HG03378 (cell line): ENCODE measurements at regions not wholly inside any gene's neighbourhood (a gene's known extent, or its start where the extent isn't known, plus 50 kb on each side); places are given as distances from the start of the nearest gene placed in this dataset.
"Not testable (repeated sequence)": the region's sequence is repeated elsewhere in the genome, so short reads cannot be mapped to it uniquely, and the experiment has no call there.

Experiments
- ATAC-seq: cut with Tn5 transposase; IDR thresholded peaks from one replicate; pipeline ENCODE4 v1.9.1; 2021; ENCODE audit warnings: mild to moderate bottlenecking, moderate library complexity; ENCODE audit not compliant: unreplicated experiment

DNA sequence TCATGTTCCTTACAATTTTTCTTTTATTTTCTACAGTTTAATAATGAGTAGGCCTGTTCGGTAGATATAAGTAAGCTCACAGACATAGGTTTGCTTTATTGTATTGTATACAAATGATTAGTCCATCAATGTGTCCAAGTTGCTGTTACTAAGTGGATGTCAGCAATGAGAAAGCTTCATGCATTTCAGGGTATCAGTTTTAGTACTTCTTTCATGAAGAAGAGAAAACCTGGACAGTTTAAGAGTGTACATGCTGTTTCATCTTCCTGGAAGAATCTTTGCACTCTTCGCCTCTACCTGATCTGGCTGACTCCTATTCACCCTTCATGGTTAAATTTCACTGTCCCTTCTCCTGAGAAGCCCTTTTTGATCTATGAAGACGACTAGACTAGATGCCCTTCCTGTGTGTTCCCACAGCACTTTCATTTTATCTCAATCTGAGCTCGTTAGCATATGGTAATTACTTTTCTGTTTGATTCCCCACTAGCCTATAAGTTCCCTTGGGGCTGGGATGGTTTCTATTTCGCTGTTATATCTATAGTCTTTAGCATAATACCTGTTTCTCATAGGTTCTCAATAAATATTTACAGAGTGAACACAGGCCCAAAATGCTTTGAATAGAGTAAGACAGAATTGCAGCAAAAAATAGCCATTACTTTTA lies 70.7 kb downstream of the CETN3 start:
- peak; percentile 98 for ATAC-seq

DNA sequence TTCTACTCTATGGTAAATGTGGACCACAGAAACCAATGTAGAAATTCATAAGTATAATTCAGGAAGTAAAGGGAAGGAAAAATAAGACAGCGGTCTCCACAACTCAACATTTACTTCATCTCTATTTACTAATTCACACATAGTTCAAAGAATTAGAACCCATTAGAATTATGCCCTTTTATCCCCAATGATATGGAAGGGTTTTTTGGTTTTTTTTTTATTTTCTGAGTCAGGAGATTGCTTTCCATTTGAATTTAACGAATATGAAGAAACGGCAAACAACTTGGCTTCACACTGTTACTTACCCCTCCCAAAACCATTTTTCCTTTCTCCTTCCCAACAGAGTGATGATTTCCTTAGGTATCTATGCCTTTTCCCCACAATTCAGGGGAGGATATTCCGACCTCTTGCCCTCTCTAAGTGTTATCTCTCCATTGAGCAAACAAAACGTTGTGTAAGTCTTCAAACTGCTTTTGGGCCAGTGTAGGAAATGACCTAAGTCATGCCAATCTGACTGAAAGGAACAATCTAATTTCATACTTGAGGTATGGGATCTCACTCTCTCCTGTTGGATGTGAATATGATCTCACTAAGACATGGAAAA lies 72.0 kb downstream of the CETN3 start:
- ATAC-seq = no peak

DNA sequence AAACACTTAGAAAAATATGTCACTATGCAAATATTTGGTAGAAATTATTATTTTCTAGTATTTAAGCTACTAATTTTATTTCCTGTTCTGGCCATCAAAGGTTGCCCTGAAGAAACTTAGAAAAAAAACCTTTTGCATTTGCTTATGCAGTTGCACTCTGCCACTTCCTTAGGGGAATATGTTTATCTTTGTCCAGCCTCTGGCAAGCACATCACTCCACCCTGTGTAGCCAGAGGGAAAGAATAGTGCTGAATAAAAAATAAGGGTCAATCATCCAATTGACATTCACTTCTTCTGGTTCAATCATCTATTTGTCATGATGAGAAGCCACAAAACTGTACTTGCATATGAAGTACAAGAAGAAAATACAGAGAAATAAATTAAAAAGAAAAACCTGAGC lies 72.8 kb downstream of the CETN3 start:
- no peak for ATAC-seq

DNA sequence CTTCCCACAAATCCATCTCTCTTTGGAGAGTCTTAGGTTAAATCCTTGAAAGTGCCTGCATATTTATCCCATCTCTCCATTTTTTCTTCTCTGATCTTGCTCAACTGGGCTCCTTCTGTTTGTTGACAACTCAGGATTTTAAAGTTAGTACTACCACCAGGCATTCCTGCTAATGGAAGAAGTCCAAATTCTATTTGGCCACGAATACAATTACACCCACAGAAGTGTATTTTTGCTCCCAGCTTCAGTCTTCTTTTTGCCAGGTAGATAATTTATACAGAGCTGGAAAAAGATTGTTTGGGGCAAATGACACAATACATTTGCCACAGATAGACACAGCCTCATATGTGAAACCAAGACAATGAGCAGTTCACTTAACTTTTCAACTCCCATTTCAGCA lies 74.8 kb downstream of the CETN3 start:
- ATAC-seq = no peak

DNA sequence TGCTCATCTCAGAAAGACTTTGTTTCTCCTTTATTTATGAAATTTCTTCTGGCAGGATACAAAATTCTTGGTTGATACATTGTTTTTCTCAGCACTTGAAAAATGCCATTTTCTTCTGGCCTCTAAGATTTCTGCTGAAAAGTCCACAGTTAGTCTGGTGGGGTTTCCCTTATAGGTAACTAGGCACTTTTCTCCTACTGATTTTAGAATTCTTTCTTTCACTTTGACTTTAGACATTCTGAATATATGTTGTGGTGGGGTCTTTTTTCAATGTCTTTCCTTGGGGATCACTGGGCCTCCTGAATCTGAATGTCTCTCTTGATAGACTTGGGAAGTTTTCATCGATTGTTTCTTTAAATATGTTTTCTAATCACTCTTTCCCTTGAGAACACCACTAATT lies 79.6 kb downstream of the CETN3 start:
- no peak for ATAC-seq

DNA sequence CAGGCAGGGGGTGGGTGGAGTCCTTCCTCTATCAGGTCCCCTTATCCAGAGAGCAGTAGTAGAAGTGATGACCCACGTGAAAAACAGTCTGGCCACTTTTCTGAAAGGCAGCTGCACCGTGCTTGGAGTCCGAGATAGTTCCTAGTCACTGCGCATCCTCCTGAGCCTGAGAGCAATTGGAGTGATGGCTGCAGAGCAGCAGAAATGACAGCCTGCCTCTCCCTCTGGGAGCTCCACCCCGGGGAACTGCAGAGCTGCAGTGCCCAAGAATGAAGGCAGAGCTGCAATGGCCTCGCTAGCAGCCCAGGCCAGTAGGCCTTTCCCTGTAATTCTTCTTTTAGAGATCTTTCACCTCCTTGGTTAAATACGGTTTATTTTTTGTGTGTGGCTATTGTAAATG lies 82.6 kb downstream of the CETN3 start:
- ATAC-seq = no peak

DNA sequence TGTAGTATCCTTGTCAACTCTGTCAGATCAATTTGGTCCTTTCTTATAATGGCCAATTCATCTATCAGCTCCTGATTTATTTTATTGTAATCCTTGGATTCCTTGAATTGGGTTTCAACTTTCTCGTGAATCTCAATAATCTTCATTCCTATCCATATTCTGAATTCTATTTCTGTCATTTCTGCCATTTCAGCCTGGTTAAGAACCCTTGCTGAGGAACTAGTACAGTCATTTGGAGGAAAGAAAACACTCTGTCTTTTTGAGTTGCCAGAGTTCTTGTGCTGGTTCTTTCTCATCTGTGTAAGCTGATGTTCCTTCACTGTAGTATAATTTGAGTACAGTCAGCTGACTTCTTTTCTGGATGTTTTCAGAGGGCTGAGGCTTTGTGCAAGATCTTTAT lies 84.5 kb downstream of the CETN3 start:
- no peak for ATAC-seq

DNA sequence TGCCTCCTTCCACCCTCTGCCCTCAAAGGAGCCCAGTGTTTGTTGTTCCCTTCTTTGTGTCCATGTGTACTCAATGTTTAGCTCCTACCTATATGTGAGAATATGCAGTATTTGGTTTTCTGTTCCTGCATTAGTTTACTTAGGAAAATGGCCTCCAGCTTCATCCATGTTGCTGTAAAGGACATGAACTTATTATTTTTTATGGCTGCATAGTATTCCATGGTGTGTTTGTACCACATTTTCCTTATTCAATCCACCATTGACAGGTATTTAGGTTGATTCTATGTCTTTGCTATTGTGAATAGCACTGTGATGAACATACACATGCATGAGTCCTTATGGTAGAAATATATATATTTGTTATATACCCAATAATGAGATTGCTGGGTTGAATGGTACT lies 89.2 kb downstream of the CETN3 start:
- not testable (repeated sequence) for ATAC-seq

DNA sequence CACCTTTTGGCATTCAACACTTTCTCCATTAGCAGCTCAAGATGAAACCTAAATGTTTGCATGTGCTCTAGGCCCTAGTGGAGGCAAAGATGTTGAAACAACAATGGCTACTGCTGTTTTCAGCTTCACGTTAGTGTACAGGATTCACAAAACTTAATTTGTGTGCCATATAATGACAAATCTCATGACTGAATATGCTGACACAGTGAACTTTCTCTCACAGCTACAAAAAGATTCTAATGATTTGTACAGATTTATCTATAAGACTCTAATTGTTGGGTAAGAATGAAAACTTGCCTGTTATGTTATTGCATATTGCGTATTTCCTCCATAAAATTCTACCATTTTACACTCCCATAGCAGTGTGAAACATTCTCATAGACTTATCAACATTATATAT lies 97.5 kb downstream of the CETN3 start:
- no peak for ATAC-seq

DNA sequence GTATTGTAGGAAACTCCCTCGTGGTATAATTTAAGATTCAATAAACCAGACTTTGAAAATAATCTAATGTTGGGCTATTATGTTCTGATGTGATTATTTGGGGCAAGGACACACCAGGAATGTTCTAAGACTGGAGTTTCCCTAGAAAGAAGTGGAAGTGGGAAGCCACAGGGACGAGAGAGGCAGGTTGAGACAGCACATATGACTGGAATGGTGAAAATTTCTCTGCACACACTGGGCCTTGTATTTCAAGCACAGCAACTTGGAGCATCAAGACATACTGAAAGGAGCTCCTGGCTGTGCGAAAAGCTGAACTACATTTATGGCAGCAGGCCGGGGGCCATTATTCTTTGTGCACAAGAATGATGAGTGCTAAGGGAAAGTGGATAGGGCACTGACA lies 98.2 kb downstream of the CETN3 start:
- no peak for ATAC-seq

DNA sequence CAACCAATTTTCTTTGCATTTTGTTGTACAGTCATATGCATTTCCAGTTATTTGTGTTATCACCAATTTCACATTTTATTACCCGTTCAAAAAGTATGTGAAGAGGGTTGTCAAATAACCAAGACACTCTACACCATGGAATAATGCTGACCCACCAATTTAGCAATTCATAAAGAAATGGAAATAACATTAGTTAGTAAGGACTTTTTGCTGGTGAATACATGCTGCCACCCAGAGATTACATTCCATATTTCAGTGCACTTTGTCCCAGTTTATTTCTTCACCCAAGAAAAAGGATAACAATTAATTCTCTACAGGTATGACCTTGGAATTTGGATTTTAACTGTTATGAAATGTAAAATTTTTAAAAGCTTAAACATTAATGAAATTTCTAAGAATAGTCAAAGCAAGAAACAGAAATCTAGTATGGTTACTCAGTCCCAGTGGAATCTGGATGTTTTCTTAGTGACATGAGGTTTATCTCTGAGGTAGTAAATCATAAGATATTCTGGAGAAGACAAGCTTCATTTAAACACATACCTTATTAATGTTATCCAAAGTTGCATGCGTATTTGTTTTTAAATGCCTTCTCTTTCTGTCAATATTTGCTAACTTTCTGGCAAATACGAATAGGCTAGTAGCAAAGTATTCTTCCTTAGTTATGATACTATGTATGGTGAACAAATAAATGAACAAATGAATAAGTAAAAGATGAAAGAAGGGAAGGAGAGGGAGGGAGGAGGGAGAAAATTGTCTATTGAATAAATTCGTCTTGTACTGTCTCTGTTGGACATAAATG lies 100.6 kb downstream of the CETN3 start:
- no peak for ATAC-seq

DNA sequence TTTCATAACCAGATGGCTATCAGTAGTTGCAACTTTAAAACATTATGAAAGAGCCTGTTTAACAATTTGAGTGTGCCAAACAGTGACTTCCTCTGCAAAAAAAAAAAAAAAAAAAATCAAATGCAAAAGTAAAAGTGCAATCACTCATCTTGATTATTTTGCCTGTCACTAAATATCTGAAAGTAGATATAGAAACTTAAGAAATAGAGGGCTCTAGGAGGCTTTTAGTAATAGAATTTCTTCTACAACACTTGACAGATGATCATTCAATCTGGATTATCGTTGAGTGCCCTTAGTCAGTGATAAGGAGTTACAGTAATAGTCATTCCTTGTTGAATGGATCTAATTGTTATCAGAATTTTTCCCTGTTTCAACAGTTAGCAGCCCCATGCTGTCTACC lies 101.8 kb downstream of the CETN3 start:
- no peak for ATAC-seq

DNA sequence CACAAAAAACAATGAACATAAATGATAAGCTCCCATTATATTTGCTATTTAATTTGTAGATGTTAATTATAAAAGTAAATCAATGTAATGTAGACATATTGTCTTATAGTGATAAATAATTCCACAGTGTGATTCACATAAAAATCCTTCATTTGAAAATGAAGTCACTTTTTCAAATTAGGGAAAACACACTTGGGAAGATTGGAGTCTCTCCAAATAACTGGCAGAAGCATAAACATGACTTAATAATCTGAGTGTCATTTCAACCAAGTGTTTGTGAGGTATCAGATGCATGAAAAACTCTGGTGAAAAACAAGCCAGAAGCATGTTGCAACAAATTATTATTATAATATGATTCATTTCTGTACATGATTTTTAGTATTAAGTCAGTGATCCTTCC lies 102.2 kb downstream of the CETN3 start:
- ATAC-seq = no peak

DNA sequence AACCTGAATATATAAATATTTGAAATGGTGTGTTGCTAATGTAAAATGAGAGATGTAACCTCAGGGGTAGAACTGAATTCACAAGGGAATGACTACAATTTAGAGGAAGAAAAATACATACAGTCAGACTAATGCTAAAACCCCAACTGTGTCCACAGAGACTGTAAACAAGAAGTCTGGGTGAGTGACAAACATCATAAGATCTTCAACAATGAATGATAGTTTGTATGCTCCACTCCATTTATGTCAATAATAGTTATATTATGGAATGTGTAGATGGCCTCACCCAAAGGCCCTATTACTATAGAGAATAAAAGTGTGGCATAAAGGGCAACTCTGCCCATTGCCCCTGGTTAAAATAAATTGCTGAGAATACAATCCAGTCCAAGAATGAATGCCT lies 102.9 kb downstream of the CETN3 start:
- no peak for ATAC-seq

DNA sequence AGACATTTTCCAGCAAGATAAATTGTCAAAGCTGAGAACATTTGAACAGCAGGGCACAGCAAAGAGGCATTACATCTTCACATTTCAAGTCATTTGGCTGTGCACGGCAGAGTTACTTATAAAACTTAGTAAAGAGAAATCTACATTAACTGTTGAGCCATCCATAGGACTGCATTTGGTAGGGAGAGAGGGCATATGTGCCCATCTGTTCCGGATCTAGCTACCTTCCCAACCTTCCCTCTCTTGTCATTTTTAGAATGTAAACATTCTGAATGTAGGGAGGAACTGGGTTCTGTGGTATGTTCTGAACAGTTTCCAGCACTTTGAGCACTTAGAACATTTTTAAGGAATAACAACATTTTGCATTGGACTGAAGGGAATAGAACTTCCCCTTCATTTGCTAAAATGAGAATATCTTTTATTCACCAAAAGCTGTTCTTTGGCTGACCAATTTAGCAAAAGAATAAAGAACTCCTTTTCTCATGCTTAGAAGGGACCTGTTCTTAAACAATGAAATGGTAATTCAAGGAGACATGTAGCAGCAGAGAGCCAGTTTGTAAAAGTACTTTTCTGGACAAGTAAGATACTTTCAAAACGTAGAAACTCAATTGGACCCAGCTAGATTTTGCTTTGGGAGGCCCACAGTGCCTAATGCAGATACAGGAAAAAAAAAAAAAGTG lies 104.4 kb downstream of the CETN3 start:
- no peak for ATAC-seq

DNA sequence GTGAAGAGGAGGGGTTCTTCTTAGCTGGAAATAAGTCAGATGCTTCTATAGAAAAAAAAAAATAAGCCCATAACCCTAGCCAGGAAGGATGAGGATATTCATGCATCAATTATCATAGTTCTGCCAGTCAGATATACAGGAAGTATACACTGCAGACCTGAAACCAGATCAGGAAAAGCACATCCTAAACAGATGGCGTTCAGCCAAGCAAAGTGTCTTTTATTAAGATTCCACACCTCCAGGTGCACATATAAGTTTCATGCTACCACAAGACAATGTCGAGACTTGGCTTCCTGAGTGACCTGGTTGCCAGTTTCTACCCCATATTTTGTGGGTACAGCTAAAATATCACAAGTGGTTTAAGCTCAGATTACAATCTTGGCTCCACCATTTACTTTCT lies 108.3 kb downstream of the CETN3 start:
- peak; percentile 79 for ATAC-seq

DNA sequence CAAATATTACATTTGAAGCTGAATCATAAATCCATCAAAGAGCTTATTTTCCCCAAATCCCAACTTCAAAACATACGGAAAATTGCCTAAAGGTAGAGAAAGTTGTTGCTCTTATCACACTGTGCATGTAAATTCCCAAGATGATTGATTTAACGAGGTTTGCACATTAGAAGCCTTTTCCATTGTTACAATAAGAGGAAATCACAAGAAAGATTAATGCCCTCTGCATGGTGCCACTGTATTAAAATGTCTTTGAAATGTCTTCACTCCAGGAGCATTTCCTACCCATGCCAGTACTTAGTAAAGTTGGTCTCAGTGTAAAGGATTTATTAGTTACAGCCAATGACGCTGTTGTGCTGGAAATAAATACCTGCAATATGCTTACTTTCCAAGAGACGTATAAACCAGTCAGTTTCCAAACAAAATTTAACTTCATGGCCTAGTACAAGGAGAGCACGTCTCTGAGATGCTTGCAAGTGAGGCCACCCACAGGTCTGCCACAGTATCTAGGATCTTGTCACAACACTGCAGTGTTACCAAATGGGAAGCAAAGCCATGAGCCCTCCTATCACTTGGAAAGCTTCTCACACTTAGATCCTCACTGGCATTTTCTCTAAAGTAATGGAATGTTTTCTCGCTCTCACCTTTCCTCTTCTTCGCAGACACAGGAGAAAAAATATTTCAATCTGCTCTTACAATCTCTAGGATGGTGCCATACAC lies 112.4 kb downstream of the CETN3 start:
- ATAC-seq = no peak

DNA sequence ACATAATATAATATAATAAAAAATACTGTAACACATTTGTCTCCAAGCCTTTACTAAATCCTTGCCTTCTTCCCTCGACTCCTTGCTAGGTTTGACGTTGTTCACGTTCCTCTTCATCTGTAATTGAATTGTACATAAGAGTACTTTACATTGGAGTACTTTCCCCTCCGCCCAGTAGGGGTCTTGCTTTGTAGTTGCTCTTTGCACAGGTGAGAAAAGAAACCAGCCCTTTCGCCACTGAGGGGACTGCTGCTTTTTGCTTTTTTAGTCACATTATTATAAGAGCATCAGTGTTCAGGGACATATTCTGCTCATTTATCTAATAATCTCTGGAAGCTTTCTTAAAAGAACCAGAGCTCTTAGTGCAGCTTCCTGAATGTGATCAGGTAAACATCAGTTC lies 115.0 kb downstream of the CETN3 start:
- ATAC-seq = no peak

DNA sequence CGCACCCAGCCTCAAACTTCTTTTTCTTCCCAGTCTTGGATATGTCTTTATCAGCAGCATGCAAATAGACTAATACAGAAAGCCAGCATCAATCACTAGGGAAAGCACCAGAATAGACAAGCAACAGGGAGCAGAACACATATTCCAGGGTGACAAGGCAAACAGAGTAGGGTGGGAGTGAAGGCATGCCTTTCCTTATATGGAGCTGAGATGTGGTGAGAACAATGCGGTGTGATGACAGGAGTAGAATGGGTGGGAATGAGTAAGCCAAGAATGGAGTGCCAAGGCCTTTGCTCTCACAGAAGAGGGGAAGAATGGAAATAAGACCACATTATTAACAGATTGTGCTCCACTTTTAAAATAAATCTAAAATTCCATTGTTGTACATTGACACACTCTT lies 115.6 kb downstream of the CETN3 start:
- ATAC-seq = no peak

DNA sequence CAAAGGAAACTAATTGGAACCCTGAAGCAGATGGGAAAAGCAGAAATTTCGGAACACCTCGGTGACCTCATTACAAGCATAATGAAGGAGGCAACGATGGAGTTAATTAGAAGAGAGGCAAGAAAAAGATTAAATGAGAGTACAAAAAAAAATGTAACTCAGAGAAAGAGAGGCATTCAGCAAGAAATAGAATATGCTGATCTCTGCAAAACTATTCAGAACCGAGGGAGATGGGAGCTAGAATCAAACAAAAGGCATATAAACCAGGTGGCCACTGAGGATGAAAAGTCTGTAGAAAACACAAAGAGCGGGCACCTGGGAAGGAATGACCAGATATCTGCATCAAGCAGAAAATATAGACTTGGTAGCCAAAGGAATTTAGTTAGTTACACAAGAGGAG lies 118.9 kb downstream of the CETN3 start:
- no peak for ATAC-seq

DNA sequence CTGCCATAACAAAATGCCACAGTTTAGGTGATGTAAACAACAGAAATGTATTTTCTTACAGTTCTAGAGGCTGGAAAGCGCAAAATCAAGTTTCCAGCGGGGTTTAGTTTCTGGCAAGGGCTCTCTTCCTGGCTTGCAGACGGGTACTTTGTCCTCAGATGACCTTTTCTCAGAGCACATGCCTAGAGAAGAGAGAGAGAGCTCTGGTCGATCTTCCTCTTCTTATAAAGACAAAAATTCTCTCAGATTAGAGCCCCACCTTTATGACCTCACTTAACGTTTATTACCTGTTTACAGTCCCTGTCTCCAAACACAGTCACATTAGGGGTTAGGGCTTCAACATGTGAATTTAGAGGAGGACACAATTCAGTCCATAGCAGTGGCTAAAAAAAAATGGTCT lies 119.7 kb downstream of the CETN3 start:
- no peak for ATAC-seq
